Ovary (tissue), 7 donors: ENCODE measurements at regions not wholly inside any gene's neighbourhood (a gene's known extent, or its start where the extent isn't known, plus 50 kb on each side); places are given as distances from the start of the nearest gene placed in this dataset.

Experiments used
- DNase-seq, 5 donors: peaks; one replicate each; pipeline ENCODE4 v3.0.0-alpha.2; 2019 to 2020
- H3K27ac ChIP-seq, 2 donors: fragments of 200-600 bp; one replicate each; pipeline versions ENCODE4 v1.5.1 to v1.8.0; 2019 to 2022
- H3K27me3 ChIP-seq: fragments of 200-600 bp; one replicate; pipeline ENCODE4 v1.8.0; 2022
- H3K36me3 ChIP-seq: fragments of 200-600 bp; sonication (generic); one replicate; pipeline ENCODE4 v1.5.1; 2019
- H3K4me1 ChIP-seq: one replicate; pipeline ENCODE4 v1.8.1; 2013; ENCODE audit warnings: mild to moderate bottlenecking, moderate library complexity; ENCODE audit not compliant: insufficient read depth
- H3K4me3 ChIP-seq: fragments of 200-600 bp; sonication (generic); one replicate; pipeline ENCODE4 v1.5.1; 2017
- H3K9me3 ChIP-seq, 2 donors: fragments of 200-600 bp in 1 of 2; sonication (generic) in 1 of 2; one replicate each; pipeline versions ENCODE4 v1.5.1 to v1.8.1; 2013 to 2019; ENCODE audit warnings: mild to moderate bottlenecking in 1 of 2, moderate library complexity in 1 of 2
- CTCF ChIP-seq, 3 donors: fragments of 450-650 bp in 2 of 3; fragments of 200-600 bp in 1 of 3; IDR thresholded peaks; one replicate each; pipeline versions ENCODE4 v1.5.1 to v1.8.0; 2016 to 2022; ENCODE audit warnings: antibody characterized with exemption in 3 of 3, mild to moderate bottlenecking in 1 of 3
- EP300 ChIP-seq: sonication (generic); formaldehyde crosslinking; IDR thresholded peaks from one replicate; pipeline ENCODE4 v1.6.1; 2017; ENCODE audit warnings: antibody characterized with exemption
- POLR2A ChIP-seq: fragments of 450-650 bp; IDR thresholded peaks from one replicate; pipeline ENCODE4 v1.6.1; 2017; ENCODE audit warnings: antibody characterized with exemption, mild to moderate bottlenecking, moderate library complexity
- WGBS, 3 donors: extraction: QIAGEN DNeasy Blood & Tissue Kit in 1 of 3; methylation state at CpG; one replicate each; pipeline versions ENCODE4 v1.1.5 to v1.1.7; 2013 to 2017; 5-methylcytosine and 5-hydroxymethylcytosine counted together
- intact Hi-C, 4 donors: fragments of 100-400 bp; cut with DNase I; formaldehyde crosslinking; loops; one replicate each; pipeline versions ENCODE4 v1.11.0 to v1.15.1; 2022 to 2023
- donor health status: DM: no; HTN: no; CAD: no; lungs with moderate emphysema.
- donor health status: DM: no; HTN: no; CAD: no.
- donor health status: Bipolar disorder and iron deficiency.
- donor health status: DM: no; HTN: no; CAD: no.
- donor health status: DM: yes; HTN: yes; CAD: no.

- intact Hi-C loops = no loop called here
- no peak for DNase-seq
Measured at GRCh38 chr1:4393191-4393590, 261.2 kb upstream of the AJAP1 start.

GRCh38 chr1:4394366-4394765 lies 260.0 kb upstream of the AJAP1 start:
- 88 to 91% (median 88%) methylated on average over 8 of the region's 8 CpGs for WGBS, 3 donors

More at GRCh38 chr1:4393191-4393590, 261.2 kb upstream of the AJAP1 start:
- 20 to 80% (median 33%) methylated on average over 1 of the region's 1 CpG for WGBS, 3 donors
- Histone ChIP-seq H3K9me3 (no peaks in the 10 kb centered on the region), H3K27me3 (no peaks in the 10 kb centered on the region), H3K27ac (no peak overlapping the region), H3K4me1 (no peaks in the 10 kb centered on the region), H3K4me3 (no peak overlapping the region), H3K36me3 (no peaks in the 10 kb centered on the region)
- TF ChIP-seq EP300 = no peak
- no peak for TF ChIP-seq POLR2A
- no peak for TF ChIP-seq CTCF (IDR thresholded peaks at IDR 0.05)

DNA sequence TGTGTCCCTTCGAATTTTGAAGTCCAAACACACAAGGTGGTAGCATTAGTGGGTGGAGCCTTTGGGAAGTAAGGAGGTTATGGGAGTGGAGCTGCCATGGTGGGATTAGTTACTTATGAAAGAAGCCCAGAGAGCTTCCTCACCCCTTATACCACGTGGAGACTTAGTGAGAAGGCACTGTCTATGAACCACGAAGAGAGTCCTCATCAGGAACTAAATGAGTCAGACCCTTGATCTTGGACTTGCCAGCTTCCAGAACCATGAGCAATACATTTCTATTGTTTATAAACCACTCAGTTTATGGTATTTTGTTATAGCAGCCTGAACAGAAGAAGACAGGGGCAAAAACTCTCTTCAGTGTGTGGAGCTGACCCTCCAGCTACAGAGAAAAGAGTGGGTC lies 259.3 kb upstream of the AJAP1 start:
- 57 to 70% (median 60%) methylated on average over 3 of the region's 3 CpGs for WGBS, 3 donors
- no peaks in the 10 kb centered on the region for H3K4me1 ChIP-seq
- intact Hi-C loops = no loop called here
- H3K9me3 ChIP-seq = no peaks in the 10 kb centered on the region
- H3K36me3 ChIP-seq = no peaks in the 10 kb centered on the region
- H3K4me3 ChIP-seq = no peak overlapping the region
- no peak for DNase-seq
- no peaks in the 10 kb centered on the region for H3K27me3 ChIP-seq
- TF ChIP-seq CTCF (IDR thresholded peaks at IDR 0.05) = no peak
- no peak for TF ChIP-seq EP300
- TF ChIP-seq POLR2A = no peak
- no peak overlapping the region for H3K27ac ChIP-seq

More at GRCh38 chr1:4394366-4394765, 260.0 kb upstream of the AJAP1 start:
- H3K4me3 ChIP-seq = no peak overlapping the region
- no peak overlapping the region for H3K27ac ChIP-seq
- H3K27me3 ChIP-seq = no peaks in the 10 kb centered on the region
- no peaks in the 10 kb centered on the region for H3K36me3 ChIP-seq
- no peak for DNase-seq
- H3K4me1 ChIP-seq = no peaks in the 10 kb centered on the region
- TF ChIP-seq EP300 = no peak
- TF ChIP-seq POLR2A = no peak
- no peak for TF ChIP-seq CTCF (IDR thresholded peaks at IDR 0.05)
- intact Hi-C loops = no loop called here
- H3K9me3 ChIP-seq = no peaks in the 10 kb centered on the region

- Histone ChIP-seq H3K36me3 (no peaks in the 10 kb centered on the region), H3K4me1 (no peaks in the 10 kb centered on the region), H3K27ac (no peak overlapping the region), H3K9me3 (no peaks in the 10 kb centered on the region), H3K4me3 (no peak overlapping the region), H3K27me3 (no peaks in the 10 kb centered on the region)
- intact Hi-C loops = no loop called here
- no peak for DNase-seq
- TF ChIP-seq EP300 (no peak), POLR2A (no peak), CTCF (IDR thresholded peaks at IDR 0.05) (no peak)
- 64 to 74% (median 74%) methylated on average over 5 of the region's 5 CpGs for WGBS, 3 donors
Measured at GRCh38 chr1:4395676-4396075, 258.7 kb upstream of the AJAP1 start.

DNA sequence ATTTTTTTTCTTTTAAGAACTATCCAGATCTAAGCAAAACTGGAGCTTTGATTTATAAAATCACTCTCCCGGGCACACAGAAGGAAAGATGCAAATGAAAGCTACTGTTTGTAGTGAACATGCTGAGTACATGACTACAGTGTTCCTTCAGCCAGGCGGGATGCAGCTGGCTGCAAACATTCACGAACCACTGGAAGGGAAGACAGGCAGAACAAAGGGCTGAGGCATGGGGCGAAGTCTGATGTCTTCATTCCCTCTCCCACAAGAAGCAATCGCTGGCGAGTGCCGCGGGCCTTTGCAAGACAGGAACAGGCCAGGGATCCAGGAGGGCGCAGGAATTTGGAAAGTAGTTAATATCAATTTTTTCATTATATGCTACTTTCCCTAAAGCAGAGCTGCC lies 257.9 kb upstream of the AJAP1 start:
- no peak for TF ChIP-seq EP300
- no peak for TF ChIP-seq CTCF (IDR thresholded peaks at IDR 0.05)
- no peak for TF ChIP-seq POLR2A
- Histone ChIP-seq H3K4me1 (no peaks in the 10 kb centered on the region), H3K9me3 (no peaks in the 10 kb centered on the region), H3K27ac (no peak overlapping the region), H3K27me3 (no peaks in the 10 kb centered on the region), H3K36me3 (no peaks in the 10 kb centered on the region), H3K4me3 (no peak overlapping the region)
- 51 to 60% (median 52%) methylated on average over 9 of the region's 9 CpGs for WGBS, 3 donors
- intact Hi-C loops = no loop called here
- no peak for DNase-seq
